Prostate gland (tissue), 2 donors: ENCODE measurements at regions not wholly inside any gene's neighbourhood (a gene's known extent, or its start where the extent isn't known, plus 50 kb on each side); places are given as distances from the start of the nearest gene placed in this dataset.

ENCODE experiments used
- DNase-seq: peaks from one replicate; pipeline ENCODE4 v3.0.0-alpha.2; 2019; ENCODE audit warnings: low spot score
- H3K27ac ChIP-seq, 2 donors: fragments of 200-600 bp; sonication (generic); 2 replicates each; pipeline ENCODE4 v1.5.1; 2017 to 2019
- H3K27me3 ChIP-seq: fragments of 200-600 bp; sonication (generic); replicated peaks from 2 replicates; pipeline ENCODE4 v1.5.1; 2019; ENCODE audit not compliant: insufficient read depth
- H3K36me3 ChIP-seq, 2 donors: fragments of 200-600 bp; sonication (generic); 1 replicate in 1 of 2; 2 replicates in 1 of 2; pipeline versions ENCODE4 v1.5.1 to v1.8.1; 2017 to 2019
- H3K4me1 ChIP-seq: fragments of 200-600 bp; sonication (generic); replicated peaks from 2 replicates; pipeline ENCODE4 v1.5.1; 2019
- H3K4me3 ChIP-seq, 2 donors: fragments of 200-600 bp; sonication (generic); 2 replicates each; pipeline ENCODE4 v1.5.1; 2017 to 2019
- H3K9me3 ChIP-seq: fragments of 200-600 bp; sonication (generic); 2 replicates; pipeline ENCODE4 v1.5.1; 2017
- CTCF ChIP-seq, 4 experiments: fragments of 200-600 bp in 2 of 4; fragments of 450-650 bp in 2 of 4; sonication (generic) in 2 of 4; IDR thresholded peaks; 1 replicate in 3 of 4; 2 replicates in 1 of 4; pipeline ENCODE4 v1.5.1; 2016 to 2019; ENCODE audit warnings: antibody characterized with exemption in 4 of 4, mild to moderate bottlenecking in 2 of 4, moderate library complexity in 2 of 4
- POLR2A ChIP-seq: fragments of 450-650 bp; IDR thresholded peaks from one replicate; pipeline ENCODE4 v1.6.1; 2016; ENCODE audit warnings: antibody characterized with exemption, mild to moderate bottlenecking
- POLR2AphosphoS5 ChIP-seq: sonication (generic); formaldehyde crosslinking; IDR thresholded peaks from one replicate; pipeline ENCODE4 v1.6.1; 2017; ENCODE audit warnings: antibody characterized with exemption
- WGBS: methylation state at CpG from one replicate; pipeline ENCODE4 v1.1.5; 2018; 5-methylcytosine and 5-hydroxymethylcytosine counted together
- intact Hi-C: fragments of 100-400 bp; cut with DNase I; formaldehyde crosslinking; loops from one replicate; pipeline ENCODE4 v1.14.2; 2022

- no peak overlapping the region for H3K4me3 ChIP-seq
- H3K4me1 ChIP-seq: no peaks in the 10 kb centered on the region
- no peak for TF ChIP-seq CTCF (IDR thresholded peaks at IDR 0.05)
- TF ChIP-seq POLR2A: no peak
- TF ChIP-seq POLR2AphosphoS5: no peak
- DNase-seq: no peak
- WGBS: 61% methylated on average over 2 of the region's 2 CpGs
- H3K36me3 ChIP-seq: no peaks in the 10 kb centered on the region
- H3K9me3 ChIP-seq: no peaks in the 10 kb centered on the region
- no peak overlapping the region for H3K27ac ChIP-seq
- intact Hi-C loops: no loop called here
- no peaks in the 10 kb centered on the region for H3K27me3 ChIP-seq
These were observed 186.3 kb downstream of the DTHD1 start for GRCh38 chr4:36467670-36468069.

- no peaks in the 10 kb centered on the region for H3K4me1 ChIP-seq
- no peak overlapping the region for H3K4me3 ChIP-seq
- no peaks in the 10 kb centered on the region for H3K36me3 ChIP-seq
- no peak for DNase-seq
- H3K27me3 ChIP-seq: no peaks in the 10 kb centered on the region
- H3K27ac ChIP-seq: no peak overlapping the region
- no peak for TF ChIP-seq POLR2A
- no peak for TF ChIP-seq POLR2AphosphoS5
- no peak for TF ChIP-seq CTCF (IDR thresholded peaks at IDR 0.05)
- intact Hi-C loops: no loop called here
- 79% methylated on average over 2 of the region's 2 CpGs for WGBS
- H3K9me3 ChIP-seq: no peaks in the 10 kb centered on the region
These were observed 190.5 kb downstream of the DTHD1 start for GRCh38 chr4:36471903-36472302.

GRCh38 chr4:36476135-36476534, 194.7 kb downstream of the DTHD1 start:
- H3K36me3 ChIP-seq: no peaks in the 10 kb centered on the region
- DNase-seq: no peak
- TF ChIP-seq POLR2AphosphoS5 (no peak), CTCF (IDR thresholded peaks at IDR 0.05) (no peak), POLR2A (no peak)
- H3K4me1 ChIP-seq: no peaks in the 10 kb centered on the region
- H3K27ac ChIP-seq: no peak overlapping the region
- WGBS: 88% methylated on average over 4 of the region's 4 CpGs
- no peak overlapping the region for H3K4me3 ChIP-seq
- no peaks in the 10 kb centered on the region for H3K9me3 ChIP-seq
- intact Hi-C loops: no loop called here
- no peaks in the 10 kb centered on the region for H3K27me3 ChIP-seq

- Histone ChIP-seq H3K36me3 (no peaks in the 10 kb centered on the region), H3K27me3 (no peaks in the 10 kb centered on the region), H3K4me3 (no peak overlapping the region), H3K4me1 (no peaks in the 10 kb centered on the region), H3K9me3 (no peaks in the 10 kb centered on the region), H3K27ac (no peak overlapping the region)
- no peak for DNase-seq
- intact Hi-C loops: no loop called here
- TF ChIP-seq POLR2A (no peak), CTCF (IDR thresholded peaks at IDR 0.05) (no peak), POLR2AphosphoS5 (no peak)
- WGBS: 71% methylated on average over 2 of the region's 2 CpGs
These were observed 196.4 kb downstream of the DTHD1 start for GRCh38 chr4:36477861-36478260.

GRCh38 chr4:36485885-36486284, 204.5 kb downstream of the DTHD1 start:
- H3K27me3 ChIP-seq: no peaks in the 10 kb centered on the region
- intact Hi-C loops: no loop called here
- H3K36me3 ChIP-seq: no peaks in the 10 kb centered on the region
- H3K4me1 ChIP-seq: no peaks in the 10 kb centered on the region
- no peak for DNase-seq
- TF ChIP-seq CTCF (IDR thresholded peaks at IDR 0.05) (no peak), POLR2AphosphoS5 (no peak), POLR2A (no peak)
- H3K27ac ChIP-seq: no peak overlapping the region
- no peaks in the 10 kb centered on the region for H3K9me3 ChIP-seq
- 86% methylated on average over 3 of the region's 3 CpGs for WGBS
- H3K4me3 ChIP-seq: no peak overlapping the region
